Stomach (tissue), 8 donors: ENCODE measurements at regions not wholly inside any gene's neighbourhood (a gene's known extent, or its start where the extent isn't known, plus 50 kb on each side); places are given as distances from the start of the nearest gene placed in this dataset.

Experiments
- DNase-seq, 2 donors: peaks; one replicate each; pipeline versions ENCODE4 v3.0.0 to v3.0.0-alpha.2; 2013 to 2019
- H3K27ac ChIP-seq, 5 donors: fragments of 200-600 bp in 4 of 5; sonication (generic) in 4 of 5; one replicate each; pipeline ENCODE4 v1.5.1; 2013 to 2019; ENCODE audit warnings: mild to moderate bottlenecking in 1 of 5, moderate library complexity in 1 of 5
- H3K27me3 ChIP-seq, 3 donors: fragments of 200-600 bp; sonication (generic); one replicate each; pipeline ENCODE4 v1.5.1; 2017 to 2019; ENCODE audit warnings: mixed run types in 1 of 3
- H3K36me3 ChIP-seq, 4 donors: fragments of 200-600 bp; sonication (generic); 1 replicate in 3 of 4; 2 replicates in 1 of 4; pipeline ENCODE4 v1.5.1; 2016 to 2019
- H3K4me1 ChIP-seq, 4 donors: fragments of 200-600 bp; sonication (generic); one replicate each; pipeline ENCODE4 v1.5.1; 2016 to 2019
- H3K4me3 ChIP-seq, 4 donors: fragments of 200-600 bp; sonication (generic) in 3 of 4; one replicate each; pipeline ENCODE4 v1.5.1; 2016 to 2019; ENCODE audit warnings: mild to moderate bottlenecking in 1 of 4
- H3K9me3 ChIP-seq, 4 donors: fragments of 200-600 bp; sonication (generic); one replicate each; pipeline ENCODE4 v1.5.1; 2016 to 2019
- CTCF ChIP-seq, 7 experiments: fragments of 450-650 bp in 4 of 7; fragments of 200-600 bp in 3 of 7; sonication (generic) in 3 of 7; IDR thresholded peaks; one replicate each; pipeline ENCODE4 v1.5.1; 2016 to 2019; ENCODE audit warnings: antibody characterized with exemption in 7 of 7, control low read depth in 2 of 7, mild to moderate bottlenecking in 1 of 7
- EP300 ChIP-seq: sonication (generic); formaldehyde crosslinking; IDR thresholded peaks from one replicate; pipeline ENCODE4 v1.6.1; 2017; ENCODE audit warnings: antibody characterized with exemption
- POLR2A ChIP-seq, 4 donors: fragments of 450-650 bp; IDR thresholded peaks; one replicate each; pipeline ENCODE4 v1.6.1; 2016; ENCODE audit warnings: antibody characterized with exemption in 4 of 4, control low read depth in 2 of 4, mild to moderate bottlenecking in 1 of 4, moderate library complexity in 1 of 4
- POLR2AphosphoS5 ChIP-seq, 3 donors: sonication (generic); formaldehyde crosslinking; IDR thresholded peaks; one replicate each; pipeline ENCODE4 v1.6.1; 2016; ENCODE audit warnings: antibody characterized with exemption in 3 of 3
- WGBS, 5 donors: extraction: QIAGEN DNeasy Blood & Tissue Kit in 3 of 5; methylation state at CpG; one replicate each; pipeline versions ENCODE4 v1.1.5 to v1.1.7; 2013 to 2018; 5-methylcytosine and 5-hydroxymethylcytosine counted together
- intact Hi-C: fragments of 100-400 bp; cut with DNase I; formaldehyde crosslinking; loops from one replicate; pipeline ENCODE4 v1.15.1; 2023; ENCODE audit warnings: low total_unique reads
- donor health status: healthy with polysubstance abuse.
- donor health status: Bipolar disorder and iron deficiency.
- donor health status: healthy.

GRCh38 chrX:6965729-6966128, 181.8 kb upstream of the STS start:
- Histone ChIP-seq H3K36me3 (no peaks in the 10 kb centered on the region), H3K27ac (no peak overlapping the region), H3K9me3 (peaks cover 0 to 9% (median 0%) of the 10 kb centered on the region in 4 donors), H3K27me3 (no peaks in the 10 kb centered on the region), H3K4me3 (no peak overlapping the region), H3K4me1 (no peaks in the 10 kb centered on the region)
- no peak for TF ChIP-seq POLR2AphosphoS5 (IDR thresholded peaks at IDR 0.05)
- no peak for TF ChIP-seq POLR2A (IDR thresholded peaks at IDR 0.05)
- no peak for TF ChIP-seq CTCF (IDR thresholded peaks at IDR 0.05)
- TF ChIP-seq EP300, result no peak
- intact Hi-C loops, result no loop called here
- WGBS, 5 donors, result 59 to 63% (median 62%) methylated on average over 4 of the region's 4 CpGs
- DNase-seq, result no peak

- WGBS, 5 donors, result 80 to 96% (median 93%) methylated on average over 2 of the region's 2 CpGs
- peaks cover 0 to 5% (median 0%) of the 10 kb centered on the region in 4 donors for H3K9me3 ChIP-seq
- no peaks in the 10 kb centered on the region for H3K36me3 ChIP-seq
- no peak for DNase-seq
- no peak overlapping the region for H3K27ac ChIP-seq
- no peak for TF ChIP-seq EP300
- no peak for TF ChIP-seq POLR2A (IDR thresholded peaks at IDR 0.05)
- TF ChIP-seq POLR2AphosphoS5 (IDR thresholded peaks at IDR 0.05), result no peak
- TF ChIP-seq CTCF (IDR thresholded peaks at IDR 0.05), result no peak
- intact Hi-C loops, result no loop called here
- H3K4me1 ChIP-seq, result peaks cover 0 to 5% (median 0%) of the 10 kb centered on the region in 4 donors
- no peak overlapping the region for H3K4me3 ChIP-seq
- H3K27me3 ChIP-seq, result no peaks in the 10 kb centered on the region
Measured at GRCh38 chrX:6962006-6962355, 185.5 kb upstream of the STS start.

GRCh38 chrX:6961286-6962005, 186.1 kb upstream of the STS start:
- H3K27ac ChIP-seq, result no peak overlapping the region

GRCh38 chrX:6959006-6959405, 188.5 kb upstream of the STS start:
- Histone ChIP-seq H3K27ac (peak overlapping the region in 2 of 5 donors; percentile 46 to 50), H3K27me3 (no peaks in the 10 kb centered on the region), H3K9me3 (peaks cover 0 to 5% (median 0%) of the 10 kb centered on the region in 4 donors), H3K4me1 (peaks cover 0 to 5% (median 0%) of the 10 kb centered on the region in 4 donors), H3K4me3 (no peak overlapping the region), H3K36me3 (no peaks in the 10 kb centered on the region)
- DNase-seq, result no peak
- TF ChIP-seq POLR2A (IDR thresholded peaks at IDR 0.05) (no peak), EP300 (no peak), CTCF (IDR thresholded peaks at IDR 0.05) (no peak), POLR2AphosphoS5 (IDR thresholded peaks at IDR 0.05) (no peak)
- intact Hi-C loops, result no loop called here

More at GRCh38 chrX:6961286-6962005, 186.1 kb upstream of the STS start:
- H3K4me3 ChIP-seq, result no peak overlapping the region
- H3K36me3 ChIP-seq, result no peaks in the 10 kb centered on the region
- H3K27me3 ChIP-seq, result no peaks in the 10 kb centered on the region
- TF ChIP-seq EP300 (no peak), POLR2AphosphoS5 (IDR thresholded peaks at IDR 0.05) (no peak), POLR2A (IDR thresholded peaks at IDR 0.05) (no peak), CTCF (IDR thresholded peaks at IDR 0.05) (no peak)
- 81 to 100% (median 92%) methylated on average over 2 of the region's 2 CpGs for WGBS, 5 donors
- no peak for DNase-seq
- H3K9me3 ChIP-seq, result peaks cover 0 to 5% (median 0%) of the 10 kb centered on the region in 4 donors
- intact Hi-C loops, result no loop called here
- peaks cover 0 to 5% (median 0%) of the 10 kb centered on the region in 4 donors for H3K4me1 ChIP-seq
